ENCODE measurements at regions not wholly inside any gene's neighbourhood (a gene's known extent, or its start where the extent isn't known, plus 50 kb on each side); places are given as distances from the start of the nearest gene placed in this dataset.
"Not testable (repeated sequence)": the region's sequence is repeated elsewhere in the genome, so short reads cannot be mapped to it uniquely, and the experiment has no call there.

DNA sequence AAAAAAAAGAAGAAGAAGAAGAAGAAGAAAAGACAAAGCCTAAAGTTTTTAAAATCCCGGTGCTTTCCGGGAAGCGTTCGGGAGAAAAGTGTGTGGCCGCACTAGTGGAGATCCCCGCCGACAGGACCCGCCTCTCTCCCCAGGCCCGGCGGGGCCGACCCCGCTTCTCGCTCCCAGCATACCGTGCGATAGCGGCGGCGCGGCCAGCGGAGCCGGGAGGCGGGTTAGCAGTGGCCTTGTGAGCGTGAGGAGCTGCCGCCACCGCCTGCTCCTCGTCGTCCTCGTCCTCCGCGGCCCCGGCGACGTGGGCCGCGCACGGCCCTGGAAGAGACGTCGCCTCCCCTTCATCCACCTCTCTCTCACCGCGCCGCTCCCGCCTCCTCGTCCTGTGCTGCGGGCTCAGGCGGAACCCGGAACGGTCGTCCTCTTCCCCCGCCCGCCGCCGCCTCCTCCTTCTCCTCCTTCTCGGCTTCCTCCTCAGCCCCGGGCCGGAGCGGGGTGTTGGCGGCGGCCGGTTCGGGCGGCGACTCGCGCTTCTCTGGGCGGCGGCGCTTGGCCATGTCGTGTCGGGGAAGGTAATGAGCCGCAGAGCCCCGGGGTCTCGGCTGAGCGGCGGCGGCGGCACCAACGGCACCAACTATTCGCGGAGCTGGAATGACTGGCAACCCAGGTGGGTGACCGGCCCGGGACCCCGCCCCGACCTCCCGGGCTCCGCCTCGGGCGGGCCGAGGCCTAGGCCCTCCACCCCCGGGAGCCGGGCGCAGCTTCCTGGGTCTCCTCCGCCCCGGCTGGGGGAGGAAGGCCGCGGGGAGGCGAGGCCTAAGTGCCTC lies 62.6 kb upstream of the CDR2 start:
- H3K4me3 ChIP-seq (ENCODE audit: low read depth, low read length) = peak overlapping the region; percentile 70

DNA sequence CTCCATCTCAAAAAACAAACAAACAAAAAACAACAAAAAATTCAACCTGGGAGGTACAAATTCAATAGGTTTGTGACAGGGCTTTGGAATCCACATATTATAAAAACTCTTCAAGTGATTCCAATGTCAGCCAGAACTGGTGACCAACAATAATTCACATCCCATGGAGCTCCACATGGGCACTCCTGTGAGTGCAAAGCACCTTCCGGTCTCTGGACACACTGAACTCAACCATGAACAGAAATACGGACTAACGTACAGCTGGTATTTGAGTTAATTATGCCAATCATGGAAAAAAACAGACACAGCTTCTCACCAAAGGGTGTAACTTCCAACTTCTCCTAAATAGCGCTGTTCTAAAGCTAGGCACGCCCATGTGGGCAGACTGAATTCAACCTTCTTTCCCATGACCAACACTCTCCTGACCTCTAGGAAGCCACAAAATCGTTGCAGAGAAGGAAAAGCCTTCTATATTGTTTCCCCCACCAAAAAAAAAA lies 62.0 kb upstream of the CDR2 start:
- peak overlapping the region; percentile 70 for H3K4me3 ChIP-seq (ENCODE audit: low read depth, low read length)

DNA sequence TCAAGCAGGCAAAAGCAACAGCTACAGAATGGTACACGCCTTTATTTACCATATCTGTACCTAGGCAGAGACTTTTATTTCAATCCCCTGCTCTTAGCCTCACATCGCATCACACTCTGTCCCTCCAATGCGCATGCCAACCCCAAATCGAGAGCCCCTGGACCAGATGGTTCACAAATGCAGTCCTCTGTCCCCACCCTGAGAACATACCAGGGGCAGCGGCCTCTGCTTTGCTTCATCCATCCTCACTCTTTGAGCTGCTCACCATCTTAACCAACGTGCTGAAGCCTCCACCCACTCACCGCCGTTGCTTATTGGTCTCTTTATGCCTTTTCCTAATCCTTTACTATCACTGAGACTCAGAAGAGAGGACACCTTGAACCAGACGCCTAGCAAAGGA lies 56.9 kb upstream of the CDR2 start:
- H3K4me3 ChIP-seq (ENCODE audit: low read depth, low read length) = not testable (repeated sequence)

DNA sequence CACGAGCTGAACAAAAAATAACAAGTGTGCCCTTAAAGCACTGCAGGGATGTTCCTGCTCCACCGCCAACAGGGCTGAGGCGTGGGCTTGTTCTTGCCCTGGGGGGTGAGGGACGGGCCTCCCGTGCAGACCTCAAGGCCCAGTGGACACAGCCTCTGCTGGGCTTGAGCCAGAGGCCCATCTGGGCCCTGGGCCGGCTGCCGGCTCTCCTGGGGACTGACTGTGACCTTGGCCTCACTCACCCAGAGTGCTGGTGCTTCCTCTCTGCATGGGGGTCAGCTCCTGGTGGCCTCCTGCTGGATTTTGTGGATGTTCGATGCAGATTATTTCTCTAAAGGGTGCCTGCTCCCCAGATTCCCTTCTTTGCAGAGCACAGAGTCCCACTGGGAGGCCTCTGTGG lies 54.2 kb upstream of the CDR2 start:
- H3K4me3 ChIP-seq (ENCODE audit: low read depth, low read length) = no peak overlapping the region

DNA sequence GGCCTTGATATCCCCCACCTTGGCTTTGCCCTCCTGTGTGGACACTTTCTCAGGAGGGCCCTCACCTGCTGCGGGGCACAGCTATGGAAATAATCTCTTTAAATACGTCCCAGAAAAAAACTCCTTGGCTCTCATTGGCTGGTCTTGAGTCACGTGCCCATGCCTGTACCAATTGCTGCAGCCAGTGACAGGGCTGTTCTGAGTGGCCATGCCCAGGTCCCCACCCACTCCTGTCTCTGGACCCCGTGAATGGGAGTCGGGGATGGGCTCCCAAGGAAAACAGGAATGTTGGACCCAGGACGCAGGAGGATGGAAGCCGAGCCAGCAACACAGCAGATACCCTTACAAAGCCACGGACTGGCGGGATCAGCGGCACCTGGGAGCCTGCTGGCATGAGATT lies 53.1 kb upstream of the CDR2 start:
- H3K4me3 ChIP-seq (ENCODE audit: low read depth, low read length) = no peak overlapping the region

DNA sequence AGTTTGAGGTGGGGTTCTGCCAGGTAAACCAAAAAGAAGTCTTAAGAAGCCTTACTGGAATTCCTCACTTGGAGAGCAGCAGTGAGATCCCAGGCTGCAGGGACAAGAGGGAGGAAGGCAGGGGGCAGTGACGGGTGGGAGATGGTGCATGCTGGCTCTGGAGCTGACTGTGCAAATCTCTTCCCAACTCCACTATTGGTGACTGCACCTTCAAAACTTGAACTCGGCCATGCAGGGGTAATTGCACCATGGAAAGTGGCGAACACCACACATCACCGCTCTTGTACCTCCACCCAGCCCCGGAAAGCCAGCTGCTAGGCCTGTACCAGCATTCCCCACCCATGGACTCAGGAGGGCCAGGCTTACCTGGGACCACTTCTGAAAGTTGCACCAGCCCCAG lies 51.4 kb upstream of the CDR2 start:
- no peak overlapping the region for H3K4me3 ChIP-seq (ENCODE audit: low read depth, low read length)

DNA sequence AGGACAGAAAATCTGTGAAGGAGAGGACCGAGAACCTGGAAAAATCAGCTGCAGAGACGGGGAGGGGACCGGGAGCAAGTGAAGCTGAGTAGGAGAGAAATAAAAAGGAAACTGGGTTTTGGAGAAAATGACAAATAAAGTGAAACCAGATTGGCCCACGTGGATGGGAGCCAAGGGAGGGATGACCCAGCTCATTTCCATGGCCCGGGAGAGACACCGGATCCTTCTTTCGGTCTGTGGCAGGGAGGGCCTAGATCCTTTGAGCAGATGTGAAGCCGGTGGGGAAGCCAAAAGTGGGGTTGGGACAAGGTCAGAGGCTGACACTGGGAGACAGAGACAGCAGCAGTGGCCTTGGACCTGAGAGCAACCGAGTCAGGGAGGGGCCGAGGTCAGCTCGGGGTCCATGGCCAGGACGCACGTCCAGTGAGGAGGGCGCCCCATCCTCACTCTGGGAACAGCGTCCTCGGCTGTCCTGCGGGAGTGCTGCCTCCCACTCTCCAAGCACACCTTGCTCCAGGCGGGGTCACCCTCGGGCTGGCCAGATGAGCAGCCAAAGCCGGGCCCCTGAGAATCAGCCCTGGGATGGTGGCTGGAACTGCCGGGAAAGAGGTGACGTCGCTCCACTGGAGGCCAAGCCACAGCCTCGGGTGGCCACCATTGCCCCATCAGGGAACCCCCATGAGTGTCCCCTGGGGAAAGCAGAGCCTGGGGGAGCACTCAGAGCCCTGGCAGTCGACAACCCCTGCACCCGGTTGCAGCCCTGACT lies 50.8 kb upstream of the CDR2 start:
- no peak overlapping the region for H3K4me3 ChIP-seq (ENCODE audit: low read depth, low read length)

DNA sequence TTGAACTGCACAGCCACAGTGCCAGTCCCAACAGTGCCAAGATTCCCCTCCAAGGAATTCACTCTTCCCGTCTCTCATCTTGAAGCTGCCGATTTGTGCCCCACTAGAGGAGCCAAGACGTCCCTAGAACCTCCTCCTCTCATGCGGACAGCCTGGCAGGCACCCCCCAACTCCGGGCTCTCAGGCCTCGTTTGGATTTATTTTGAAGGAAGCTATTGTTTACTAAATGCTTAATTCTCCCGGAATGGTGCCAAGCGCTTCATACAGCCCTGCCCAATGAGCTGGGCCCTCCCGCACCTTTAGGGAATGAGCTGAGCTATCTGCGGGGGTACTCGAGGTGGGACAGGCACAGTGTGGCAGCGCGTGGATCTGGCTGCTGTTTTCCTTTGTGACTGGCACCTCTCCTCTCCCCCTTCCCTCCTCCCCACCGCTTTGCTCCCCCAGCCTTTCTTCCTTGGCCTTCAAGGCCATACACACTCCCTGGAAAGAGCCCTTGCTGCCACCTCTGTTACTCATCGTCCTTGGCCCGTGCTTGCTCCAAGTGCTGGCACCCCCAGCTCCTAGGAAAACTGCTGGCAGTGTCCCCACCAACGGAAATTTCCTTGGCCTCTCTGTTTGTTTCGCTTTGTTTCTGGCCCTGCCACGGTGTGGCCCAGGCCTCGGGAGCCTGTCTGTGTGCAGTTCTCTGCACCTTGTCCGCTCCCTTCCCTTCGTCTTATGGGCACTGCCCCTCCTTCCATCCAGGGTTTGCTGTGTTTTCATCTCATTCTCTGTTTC lies 49.9 kb upstream of the CDR2 start:
- H3K4me3 ChIP-seq (ENCODE audit: low read depth, low read length) = no peak overlapping the region

Data from iPS-11a (cell line).